DND-41 (cell line): ENCODE measurements at regions not wholly inside any gene's neighbourhood (a gene's known extent, or its start where the extent isn't known, plus 50 kb on each side); places are given as distances from the start of the nearest gene placed in this dataset.

Experiments
- ATAC-seq: fragments of 200-7000 bp; cut with Tn5 transposase; 3 replicates; pipeline ENCODE4 v1.9.1; 2021; ENCODE audit warnings: low read depth; ENCODE audit not compliant: insufficient read depth
- DNase-seq: peaks from one replicate; pipeline ENCODE4 v3.0.0-alpha.2; 2020
- H2AFZ ChIP-seq: 2 replicates; pipeline ENCODE4 v1.6.0; 2012; ENCODE audit warnings: low read depth, low read length
- H3K27ac ChIP-seq: 2 replicates; pipeline ENCODE4 v1.5.1; 2012; ENCODE audit warnings: low read length, inconsistent platforms
- H3K27me3 ChIP-seq: fragments of 200-600 bp; sonication (generic); 2 replicates; pipeline ENCODE4 v1.6.0; 2012; ENCODE audit warnings: low read length, mild to moderate bottlenecking, inconsistent platforms; ENCODE audit not compliant: insufficient read depth, poor library complexity
- H3K36me3 ChIP-seq: 2 replicates; pipeline ENCODE4 v1.5.1; 2012; ENCODE audit warnings: low read length, inconsistent platforms; ENCODE audit not compliant: insufficient read depth
- H3K4me1 ChIP-seq: 2 replicates; pipeline ENCODE4 v1.5.1; 2012; ENCODE audit warnings: mild to moderate bottlenecking, low read length; ENCODE audit not compliant: insufficient read depth
- H3K4me2 ChIP-seq: 2 replicates; pipeline ENCODE4 v1.6.0; 2012; ENCODE audit warnings: mild to moderate bottlenecking, moderate library complexity, low read length, inconsistent platforms; ENCODE audit not compliant: insufficient read depth
- H3K4me3 ChIP-seq, 2 experiments: fragments of 200-600 bp in 1 of 2; shearing (Covaris generic) in 1 of 2; 2 replicates each; pipeline ENCODE4 v1.5.1; 2012 to 2016; ENCODE audit warnings: inconsistent platforms in 2 of 2, low read length in 2 of 2, mild to moderate bottlenecking in 2 of 2, low read depth in 1 of 2, moderate library complexity in 1 of 2
- H3K79me2 ChIP-seq: 2 replicates; pipeline ENCODE4 v1.6.0; 2012; ENCODE audit warnings: low read length, inconsistent platforms; ENCODE audit not compliant: insufficient read depth
- H3K9ac ChIP-seq: 2 replicates; pipeline ENCODE4 v1.6.0; 2012; ENCODE audit warnings: low read depth, mild to moderate bottlenecking, inconsistent platforms, low read length, moderate library complexity
- H3K9me3 ChIP-seq: 2 replicates; pipeline ENCODE4 v1.5.1; 2012; ENCODE audit warnings: low read length, moderate library complexity, mild to moderate bottlenecking, inconsistent platforms; ENCODE audit not compliant: insufficient read depth, severe bottlenecking
- H4K20me1 ChIP-seq: 2 replicates; pipeline ENCODE4 v1.6.0; 2012; ENCODE audit warnings: low read length; ENCODE audit not compliant: insufficient read depth
- EZH2 ChIP-seq: IDR thresholded peaks from 3 replicates; pipeline ENCODE4 v1.6.1; 2012; ENCODE audit warnings: borderline replicate concordance, low read depth, mild to moderate bottlenecking, moderate library complexity, low read length, inconsistent platforms; ENCODE audit not compliant: severe bottlenecking
- TF ChIP-seq, protein P1 (sequence below): IDR thresholded peaks from 2 replicates; pipeline ENCODE4 v1.5.1; 2012; ENCODE audit warnings: borderline replicate concordance, low read length, moderate library complexity, mild to moderate bottlenecking; ENCODE audit not compliant: poor library complexity, severe bottlenecking; ENCODE audit errors: extremely low read depth

DNA sequence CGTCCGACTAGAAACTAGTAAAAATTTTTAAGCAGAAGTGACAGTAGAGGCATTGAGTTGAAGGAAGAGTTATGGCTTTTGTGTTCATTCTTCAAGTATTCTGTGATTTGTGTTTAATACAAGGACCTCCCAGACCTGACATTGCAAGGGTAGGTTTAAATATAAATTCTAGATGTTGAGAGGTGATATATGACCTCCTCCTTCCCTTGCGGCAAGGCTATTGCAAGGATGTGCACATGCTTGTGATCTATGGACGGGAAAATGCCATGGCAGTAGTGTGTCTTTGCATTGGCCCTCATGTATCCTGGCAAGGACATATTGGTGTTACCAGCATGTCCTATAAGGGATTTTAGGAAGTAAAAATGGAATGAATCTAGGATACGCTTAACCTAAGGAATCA is 143.5 kb downstream of the NEDD1 start:
- ATAC-seq (no peak), DNase-seq (no peak)
- H3K79me2 ChIP-seq, result no peaks in the 10 kb centered on the region

DNA sequence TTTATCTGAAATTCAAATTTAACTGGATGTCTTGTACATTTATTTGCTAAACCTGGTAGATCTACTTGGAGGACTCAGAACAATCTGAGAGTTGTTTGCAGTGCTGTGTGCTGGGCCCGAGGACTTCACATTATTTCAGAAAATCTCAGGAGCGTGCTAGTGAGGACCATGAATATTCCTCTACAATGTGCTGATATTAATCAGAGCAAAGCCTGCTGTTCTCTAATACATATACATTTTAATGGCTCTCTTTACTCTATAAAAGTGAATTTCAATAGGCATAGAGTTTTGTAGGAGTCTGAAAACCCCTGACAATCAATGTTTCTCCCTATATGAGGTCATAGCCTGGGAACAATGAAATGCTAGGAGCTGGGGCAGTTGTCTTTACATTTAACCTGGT is 144.3 kb downstream of the NEDD1 start:
- H3K79me2 ChIP-seq, result no peaks in the 10 kb centered on the region
- H3K9ac ChIP-seq, result no peak overlapping the region
- no peak overlapping the region for H2AFZ ChIP-seq
- H3K27ac ChIP-seq, result no peak overlapping the region
- TF ChIP-seq, protein P1, sequence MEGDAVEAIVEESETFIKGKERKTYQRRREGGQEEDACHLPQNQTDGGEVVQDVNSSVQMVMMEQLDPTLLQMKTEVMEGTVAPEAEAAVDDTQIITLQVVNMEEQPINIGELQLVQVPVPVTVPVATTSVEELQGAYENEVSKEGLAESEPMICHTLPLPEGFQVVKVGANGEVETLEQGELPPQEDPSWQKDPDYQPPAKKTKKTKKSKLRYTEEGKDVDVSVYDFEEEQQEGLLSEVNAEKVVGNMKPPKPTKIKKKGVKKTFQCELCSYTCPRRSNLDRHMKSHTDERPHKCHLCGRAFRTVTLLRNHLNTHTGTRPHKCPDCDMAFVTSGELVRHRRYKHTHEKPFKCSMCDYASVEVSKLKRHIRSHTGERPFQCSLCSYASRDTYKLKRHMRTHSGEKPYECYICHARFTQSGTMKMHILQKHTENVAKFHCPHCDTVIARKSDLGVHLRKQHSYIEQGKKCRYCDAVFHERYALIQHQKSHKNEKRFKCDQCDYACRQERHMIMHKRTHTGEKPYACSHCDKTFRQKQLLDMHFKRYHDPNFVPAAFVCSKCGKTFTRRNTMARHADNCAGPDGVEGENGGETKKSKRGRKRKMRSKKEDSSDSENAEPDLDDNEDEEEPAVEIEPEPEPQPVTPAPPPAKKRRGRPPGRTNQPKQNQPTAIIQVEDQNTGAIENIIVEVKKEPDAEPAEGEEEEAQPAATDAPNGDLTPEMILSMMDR, result no peak
- no peak for TF ChIP-seq EZH2
- no peaks in the 10 kb centered on the region for H3K36me3 ChIP-seq
- DNase-seq (no peak), ATAC-seq (no peak)
- H3K9me3 ChIP-seq, result no peaks in the 10 kb centered on the region
- no peak overlapping the region for H3K4me2 ChIP-seq
- no peaks in the 10 kb centered on the region for H4K20me1 ChIP-seq
- H3K27me3 ChIP-seq, result peaks cover 3% of the 10 kb centered on the region
- H3K4me3 ChIP-seq, result no peak overlapping the region
- H3K4me1 ChIP-seq, result no peaks in the 10 kb centered on the region

More for the DNA sequence above, 143.5 kb downstream of the NEDD1 start:
- no peaks in the 10 kb centered on the region for H4K20me1 ChIP-seq
- H3K4me3 ChIP-seq, result no peak overlapping the region
- H3K4me2 ChIP-seq, result no peak overlapping the region
- H3K27me3 ChIP-seq, result peaks cover 3% of the 10 kb centered on the region
- H3K27ac ChIP-seq, result no peak overlapping the region
- no peak for TF ChIP-seq EZH2
- TF ChIP-seq, protein P1, result no peak
- H2AFZ ChIP-seq, result no peak overlapping the region
- H3K36me3 ChIP-seq, result no peaks in the 10 kb centered on the region
- H3K9me3 ChIP-seq, result no peaks in the 10 kb centered on the region
- H3K9ac ChIP-seq, result no peak overlapping the region
- H3K4me1 ChIP-seq, result no peaks in the 10 kb centered on the region

DNA sequence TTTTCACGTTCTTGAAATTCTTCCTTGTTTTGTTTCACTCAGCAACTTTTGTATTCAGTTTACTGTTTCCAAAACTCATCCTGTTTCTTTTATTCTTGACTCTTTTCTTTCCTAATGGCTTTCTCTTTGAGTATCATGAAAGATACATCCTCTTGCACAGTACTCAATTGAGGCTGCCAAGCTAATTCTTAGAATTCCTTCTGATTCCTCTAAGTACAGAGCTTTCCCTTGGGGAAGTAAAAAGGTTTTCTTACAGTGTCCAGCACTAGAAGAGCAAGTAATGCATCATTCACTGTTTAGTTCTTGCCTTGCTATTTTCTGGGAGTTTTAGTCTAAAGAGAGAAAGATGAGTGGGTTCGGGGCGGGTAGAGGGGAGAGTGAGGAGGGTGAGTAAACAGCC is 154.1 kb downstream of the NEDD1 start:
- no peaks in the 10 kb centered on the region for H3K4me1 ChIP-seq
- no peak overlapping the region for H3K27ac ChIP-seq
- no peak overlapping the region for H3K4me2 ChIP-seq
- H3K9me3 ChIP-seq, result no peaks in the 10 kb centered on the region
- H3K79me2 ChIP-seq, result no peaks in the 10 kb centered on the region
- no peak overlapping the region for H3K4me3 ChIP-seq
- no peak for ATAC-seq
- H4K20me1 ChIP-seq, result no peaks in the 10 kb centered on the region
- no peak overlapping the region for H3K9ac ChIP-seq
- no peaks in the 10 kb centered on the region for H3K27me3 ChIP-seq
- no peak overlapping the region for H2AFZ ChIP-seq
- DNase-seq, result no peak
- no peaks in the 10 kb centered on the region for H3K36me3 ChIP-seq
- TF ChIP-seq, protein P1, result no peak
- no peak for TF ChIP-seq EZH2
